Stomach smooth muscle (tissue), 2 donors: ENCODE measurements at regions not wholly inside any gene's neighbourhood (a gene's known extent, or its start where the extent isn't known, plus 50 kb on each side); places are given as distances from the start of the nearest gene placed in this dataset.

ENCODE experiments used
- H3K27ac ChIP-seq: one replicate; pipeline ENCODE4 v1.7.0; 2013; ENCODE audit warnings: mild to moderate bottlenecking, low read length, inconsistent platforms
- H3K27me3 ChIP-seq, 2 donors: one replicate each; pipeline ENCODE4 v1.7.0; 2013; ENCODE audit warnings: low read length in 2 of 2; ENCODE audit not compliant: insufficient read depth in 2 of 2, control insufficient read depth in 1 of 2
- H3K36me3 ChIP-seq, 2 donors: one replicate each; pipeline ENCODE4 v1.7.0; 2013; ENCODE audit warnings: low read length in 2 of 2; ENCODE audit not compliant: control insufficient read depth in 2 of 2, insufficient read depth in 2 of 2
- H3K4me1 ChIP-seq: one replicate; pipeline ENCODE4 v1.7.0; 2013; ENCODE audit warnings: low read length; ENCODE audit not compliant: control insufficient read depth, insufficient read depth
- H3K4me3 ChIP-seq, 2 donors: one replicate each; pipeline ENCODE4 v1.7.0; 2013; ENCODE audit warnings: low read length in 2 of 2
- H3K9ac ChIP-seq, 2 donors: one replicate each; pipeline ENCODE4 v1.7.0; 2013; ENCODE audit warnings: low read length in 2 of 2, mild to moderate bottlenecking in 1 of 2
- H3K9me3 ChIP-seq, 2 donors: one replicate each; pipeline ENCODE4 v1.7.0; 2013; ENCODE audit warnings: low read length in 2 of 2; ENCODE audit not compliant: control insufficient read depth in 2 of 2
- donor health status: healthy.
- donor health status: Pancreatic carcinoma.

DNA sequence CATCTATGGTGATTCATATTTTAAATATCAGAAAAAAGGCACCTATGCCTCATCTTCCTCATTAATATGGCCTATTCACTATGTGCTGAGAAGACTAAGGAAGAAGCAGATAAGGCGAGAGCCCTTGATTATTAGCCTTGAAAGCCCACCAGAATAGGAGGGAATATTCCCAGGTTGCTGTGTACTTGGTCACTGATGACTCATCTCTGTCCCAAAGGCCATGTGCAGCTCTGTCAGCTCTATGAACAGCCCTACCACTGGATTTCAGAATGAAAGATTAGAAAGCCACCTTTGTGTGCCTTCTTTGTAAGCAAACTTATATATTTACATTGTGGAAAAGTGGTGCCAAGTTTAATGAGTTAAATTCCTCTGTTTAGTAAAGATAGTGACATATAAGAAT, 211.5 kb downstream of the NFKBIZ start:
- Histone ChIP-seq H3K27me3 (no peaks in the 10 kb centered on the region), H3K4me3 (no peak overlapping the region), H3K4me1 (no peaks in the 10 kb centered on the region), H3K36me3 (no peaks in the 10 kb centered on the region), H3K9me3 (no peaks in the 10 kb centered on the region), H3K27ac (no peak overlapping the region), H3K9ac (no peak overlapping the region)

GRCh38 chr3:102063572-102063971, 214.3 kb downstream of the NFKBIZ start:
- H3K9ac ChIP-seq: no peak overlapping the region
- no peaks in the 10 kb centered on the region for H3K9me3 ChIP-seq
- H3K4me3 ChIP-seq: no peak overlapping the region
- H3K27ac ChIP-seq: no peak overlapping the region
- no peaks in the 10 kb centered on the region for H3K27me3 ChIP-seq
- no peaks in the 10 kb centered on the region for H3K4me1 ChIP-seq
- no peaks in the 10 kb centered on the region for H3K36me3 ChIP-seq

DNA sequence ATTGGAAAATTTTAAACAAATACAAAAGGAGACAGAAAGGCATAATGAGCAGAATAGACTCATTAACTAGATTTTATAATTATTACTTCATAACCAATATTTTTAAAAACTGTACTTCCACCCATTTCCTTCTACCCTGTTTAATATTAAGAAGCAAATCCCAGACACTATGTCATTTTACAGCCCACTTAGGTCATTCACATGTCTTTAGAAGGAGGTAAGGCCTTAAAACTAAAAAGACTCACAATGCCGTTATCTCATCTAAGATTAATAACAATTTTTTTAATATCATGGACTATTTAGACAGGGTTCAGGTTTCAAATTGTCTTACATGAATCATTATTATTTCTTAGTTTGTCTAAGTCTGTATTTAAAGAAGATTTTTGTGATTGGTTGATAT, 217.2 kb downstream of the NFKBIZ start:
- H3K4me1 ChIP-seq: no peaks in the 10 kb centered on the region

GRCh38 chr3:102068327-102068726, 219.0 kb downstream of the NFKBIZ start:
- Histone ChIP-seq H3K9ac (no peak overlapping the region), H3K9me3 (no peaks in the 10 kb centered on the region), H3K27ac (no peak overlapping the region), H3K4me3 (no peak overlapping the region), H3K27me3 (no peaks in the 10 kb centered on the region), H3K4me1 (no peaks in the 10 kb centered on the region), H3K36me3 (no peaks in the 10 kb centered on the region)

More for the DNA sequence above, 217.2 kb downstream of the NFKBIZ start:
- Histone ChIP-seq H3K27me3 (no peaks in the 10 kb centered on the region), H3K36me3 (no peaks in the 10 kb centered on the region), H3K9ac (no peak overlapping the region), H3K4me3 (no peak overlapping the region), H3K27ac (no peak overlapping the region), H3K9me3 (no peaks in the 10 kb centered on the region)

- H3K27ac ChIP-seq: no peak overlapping the region
- no peaks in the 10 kb centered on the region for H3K36me3 ChIP-seq
- H3K4me3 ChIP-seq: no peak overlapping the region
- H3K4me1 ChIP-seq: no peaks in the 10 kb centered on the region
- no peak overlapping the region for H3K9ac ChIP-seq
- no peaks in the 10 kb centered on the region for H3K27me3 ChIP-seq
- no peaks in the 10 kb centered on the region for H3K9me3 ChIP-seq
These were observed 219.4 kb downstream of the NFKBIZ start for GRCh38 chr3:102068736-102069135.

- no peaks in the 10 kb centered on the region for H3K9me3 ChIP-seq
- no peaks in the 10 kb centered on the region for H3K36me3 ChIP-seq
- no peak overlapping the region for H3K9ac ChIP-seq
- H3K4me1 ChIP-seq: no peaks in the 10 kb centered on the region
- H3K27me3 ChIP-seq: no peaks in the 10 kb centered on the region
- no peak overlapping the region for H3K4me3 ChIP-seq
- H3K27ac ChIP-seq: no peak overlapping the region
These were observed 219.9 kb downstream of the NFKBIZ start for GRCh38 chr3:102069211-102069662.

GRCh38 chr3:102074946-102075345, 225.6 kb downstream of the NFKBIZ start:
- H3K9me3 ChIP-seq: no peaks in the 10 kb centered on the region
- no peak overlapping the region for H3K4me3 ChIP-seq
- no peaks in the 10 kb centered on the region for H3K27me3 ChIP-seq
- H3K36me3 ChIP-seq: no peaks in the 10 kb centered on the region
- H3K27ac ChIP-seq: no peak overlapping the region
- no peak overlapping the region for H3K9ac ChIP-seq
- no peaks in the 10 kb centered on the region for H3K4me1 ChIP-seq

GRCh38 chr3:102078401-102078800, 229.1 kb downstream of the NFKBIZ start:
- H3K27me3 ChIP-seq: no peaks in the 10 kb centered on the region
- H3K4me3 ChIP-seq: no peak overlapping the region
- no peaks in the 10 kb centered on the region for H3K4me1 ChIP-seq
- H3K9ac ChIP-seq: no peak overlapping the region
- no peaks in the 10 kb centered on the region for H3K36me3 ChIP-seq
- H3K27ac ChIP-seq: no peak overlapping the region
- H3K9me3 ChIP-seq: no peaks in the 10 kb centered on the region

DNA sequence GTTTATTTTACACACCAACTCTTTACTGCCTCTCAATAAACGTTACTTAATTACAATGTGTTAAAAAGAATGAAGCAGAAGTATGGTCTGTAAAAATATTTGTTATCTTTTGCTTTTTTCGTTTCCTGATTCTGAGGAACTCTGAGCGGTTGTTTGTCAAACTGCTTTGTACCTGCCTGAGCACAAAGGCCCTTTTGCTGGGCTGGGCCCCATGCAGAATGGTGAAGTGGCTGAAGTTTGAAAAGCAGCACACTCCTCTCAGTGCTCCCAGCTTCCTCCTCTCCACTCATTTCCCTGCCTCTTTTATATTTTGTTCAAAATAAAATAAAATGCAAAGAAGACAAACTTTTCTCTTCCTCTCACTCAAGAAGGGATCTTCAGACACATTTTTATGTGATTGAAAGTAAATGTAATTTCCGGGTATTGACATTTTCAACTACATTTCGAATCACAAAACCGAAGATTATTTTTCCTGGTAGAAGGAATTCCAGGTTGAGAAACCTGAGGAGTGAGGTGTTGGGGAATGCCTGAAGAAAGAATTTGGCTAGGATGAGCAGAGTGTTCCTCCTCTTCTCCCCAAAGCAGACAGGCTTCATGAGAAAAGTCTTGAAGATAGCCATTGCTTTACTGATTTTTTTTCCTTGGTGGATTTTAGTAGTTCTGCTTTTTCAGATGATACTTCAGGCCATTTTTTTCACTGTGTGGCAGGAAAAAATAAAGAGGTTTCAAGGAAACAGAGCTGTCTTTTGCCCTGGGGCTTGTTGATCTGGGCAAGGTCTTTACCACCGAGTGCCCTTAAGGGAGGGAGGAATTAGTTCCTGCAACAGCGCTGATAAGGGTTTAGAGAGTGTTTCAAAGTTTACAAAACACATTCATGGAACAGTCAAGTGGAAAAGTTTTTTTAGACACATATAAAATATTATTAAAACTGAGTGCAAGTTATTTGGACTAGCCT, 229.8 kb downstream of the NFKBIZ start:
- no peaks in the 10 kb centered on the region for H3K9me3 ChIP-seq
- no peak overlapping the region for H3K4me3 ChIP-seq
- H3K4me1 ChIP-seq: no peaks in the 10 kb centered on the region
- H3K9ac ChIP-seq: no peak overlapping the region
- H3K27me3 ChIP-seq: no peaks in the 10 kb centered on the region
- no peak overlapping the region for H3K27ac ChIP-seq
- H3K36me3 ChIP-seq: no peaks in the 10 kb centered on the region

GRCh38 chr3:102079809-102080197, 230.5 kb downstream of the NFKBIZ start:
- Histone ChIP-seq H3K27ac (no peak overlapping the region), H3K4me3 (no peak overlapping the region), H3K36me3 (no peaks in the 10 kb centered on the region), H3K9me3 (no peaks in the 10 kb centered on the region), H3K4me1 (no peaks in the 10 kb centered on the region), H3K9ac (no peak overlapping the region), H3K27me3 (no peaks in the 10 kb centered on the region)

- Histone ChIP-seq H3K27ac (no peak overlapping the region), H3K9me3 (no peaks in the 10 kb centered on the region), H3K36me3 (no peaks in the 10 kb centered on the region), H3K27me3 (no peaks in the 10 kb centered on the region), H3K4me1 (no peaks in the 10 kb centered on the region), H3K9ac (no peak overlapping the region), H3K4me3 (no peak overlapping the region)
These were observed 232.4 kb downstream of the NFKBIZ start for GRCh38 chr3:102081572-102082289.
